ENCODE measurements at regions not wholly inside any gene's neighbourhood (a gene's known extent, or its start where the extent isn't known, plus 50 kb on each side); places are given as distances from the start of the nearest gene placed in this dataset.

GRCh38 chr12:111121840-111122239 lies 201.5 kb upstream of the MYL2 start:
- POLR2A ChIA-PET, result no interaction called here
- ATAC-seq, result no peak

GRCh38 chr12:111120578-111120977 lies 200.2 kb upstream of the MYL2 start:
- BruUV-seq (replicated peaks), result no TSS peak
- TF ChIP-seq ATF3 (IDR thresholded peaks at IDR 0.05), result no peak
- TF ChIP-seq CBX3 (IDR thresholded peaks at IDR 0.05; ENCODE audit: low read depth), result no peak
- no peak for TF ChIP-seq EGR1 (IDR thresholded peaks at IDR 0.05; ENCODE audit: low read depth)
- no peak for TF ChIP-seq SP1 (IDR thresholded peaks at IDR 0.05; ENCODE audit: low read depth)
- TF ChIP-seq ZFX (IDR thresholded peaks at IDR 0.05), result no peak
- no peak for TF ChIP-seq MAX (IDR thresholded peaks at IDR 0.05)
- no peak for TF ChIP-seq ZBTB33 (IDR thresholded peaks at IDR 0.05; ENCODE audit: extremely low read depth, insufficient replicate concordance, low read length)
- TF ChIP-seq ELF1 (IDR thresholded peaks at IDR 0.05; ENCODE audit: borderline replicate concordance, low read depth), result no peak
- TF ChIP-seq CEBPB (IDR thresholded peaks at IDR 0.05; ENCODE audit: low read depth), result no peak
- no peak for TF ChIP-seq RAD21 (IDR thresholded peaks at IDR 0.05; ENCODE audit: low read depth)
- TF ChIP-seq POLR2A (IDR thresholded peaks at IDR 0.05; ENCODE audit: borderline replicate concordance, extremely low read depth, insufficient read depth, insufficient read length), result no peak
- TF ChIP-seq SRF (IDR thresholded peaks at IDR 0.05; ENCODE audit: low read depth), result no peak
- TF ChIP-seq EZH2 (IDR thresholded peaks at IDR 0.05), result no peak

More at GRCh38 chr12:111121840-111122239, 201.5 kb upstream of the MYL2 start:
- Histone ChIP-seq H3K4me3 (replicated peaks in 1 of 2; ENCODE audit: low read depth in 1 of 2, low read length in 2 of 2) (no peak overlapping the region), H3K9ac (ENCODE audit: low read length) (no peak overlapping the region), H3K27ac (ENCODE audit: low read depth, low read length) (no peak overlapping the region), H3K4me1 (ENCODE audit: control insufficient read depth in 1 of 2, insufficient read depth in 2 of 2, low read length in 2 of 2) (no peaks in the 10 kb centered on the region), H2AFZ (ENCODE audit: low read depth, low read length, poor library complexity, severe bottlenecking) (no peak overlapping the region), H3K4me2 (ENCODE audit: low read length) (no peak overlapping the region), H3K36me3 (ENCODE audit: control insufficient read depth in 1 of 2, insufficient read depth in 2 of 2, low read length in 2 of 2) (no peaks in the 10 kb centered on the region), H3K9me2 (ENCODE audit: insufficient read depth) (no peaks in the 10 kb centered on the region), H3K9me3 (ENCODE audit: control insufficient read depth in 1 of 2, insufficient read depth in 1 of 2, low read depth in 1 of 2, low read length in 2 of 2) (peaks cover 0 to 3% of the 10 kb centered on the region in 2 experiments; a peak in 1 of 4 replicates), H3K79me2 (ENCODE audit: insufficient read depth, low read length) (no peaks in the 10 kb centered on the region), H4K20me1 (ENCODE audit: insufficient read depth) (no peaks in the 10 kb centered on the region), H3K27me3 (ENCODE audit: insufficient read depth, low read length) (peaks cover 11% of the 10 kb centered on the region)
- intact Hi-C loops (cut with micrococcal nuclease), result no loop called here
- ChIA-PET CTCF (interaction anchor here (0.7 kb wide), 1 partner anchor 92 kb away, joined by 3 read pairs; no protein-coding TSS in a partner anchor), RAD21 (ENCODE audit: low non-redundant PET in 1 of 2, low total read pairs in 2 of 2, uncharacterized antibody in 2 of 2, unreplicated experiment in 2 of 2) (no interaction called here)
- TF ChIP-seq CTCF (IDR thresholded peaks at IDR 0.05 in 2 of 3, conservative IDR thresholded peaks at IDR 0.05 in 1 of 3; ENCODE audit: borderline replicate concordance in 1 of 3, insufficient read depth in 1 of 3, low read depth in 2 of 3, low read length in 2 of 3) (peak in 1 of 3 experiments; percentile 10; a peak in 1 of 6 replicates), CEBPB (IDR thresholded peaks at IDR 0.05; ENCODE audit: low read depth) (no peak)
- no TSS peak for BruUV-seq (replicated peaks)
- DNase-seq (ENCODE audit: low read depth, low spot score), result no peak

More at GRCh38 chr12:111120578-111120977, 200.2 kb upstream of the MYL2 start:
- intact Hi-C loops (cut with micrococcal nuclease), result no loop called here
- Histone ChIP-seq H3K4me3 (replicated peaks in 1 of 2; ENCODE audit: low read depth in 1 of 2, low read length in 2 of 2) (no peak overlapping the region), H3K79me2 (ENCODE audit: insufficient read depth, low read length) (no peaks in the 10 kb centered on the region), H3K9ac (ENCODE audit: low read length) (no peak overlapping the region), H3K9me2 (ENCODE audit: insufficient read depth) (no peaks in the 10 kb centered on the region), H3K4me2 (ENCODE audit: low read length) (no peak overlapping the region), H4K20me1 (ENCODE audit: insufficient read depth) (no peaks in the 10 kb centered on the region), H2AFZ (ENCODE audit: low read depth, low read length, poor library complexity, severe bottlenecking) (no peak overlapping the region), H3K36me3 (ENCODE audit: control insufficient read depth in 1 of 2, insufficient read depth in 2 of 2, low read length in 2 of 2) (no peaks in the 10 kb centered on the region), H3K27me3 (ENCODE audit: insufficient read depth, low read length) (peaks cover 11% of the 10 kb centered on the region), H3K9me3 (ENCODE audit: control insufficient read depth in 1 of 2, insufficient read depth in 1 of 2, low read depth in 1 of 2, low read length in 2 of 2) (peaks cover 0 to 3% of the 10 kb centered on the region in 2 experiments; a peak in 1 of 4 replicates), H3K27ac (ENCODE audit: low read depth, low read length) (no peak overlapping the region), H3K4me1 (ENCODE audit: control insufficient read depth in 1 of 2, insufficient read depth in 2 of 2, low read length in 2 of 2) (no peaks in the 10 kb centered on the region)
- ChIA-PET CTCF (no interaction called here), POLR2A (no interaction called here), RAD21 (ENCODE audit: low non-redundant PET in 1 of 2, low total read pairs in 2 of 2, uncharacterized antibody in 2 of 2, unreplicated experiment in 2 of 2) (no interaction called here)
- ATAC-seq, result no peak
- DNase-seq (ENCODE audit: low read depth, low spot score), result no peak
